GM12872 (cell line): ENCODE measurements at regions not wholly inside any gene's neighbourhood (a gene's known extent, or its start where the extent isn't known, plus 50 kb on each side); places are given as distances from the start of the nearest gene placed in this dataset.

Experiments used
- CTCF ChIP-seq: IDR thresholded peaks from 3 replicates; pipeline ENCODE4 v1.5.1; 2011; ENCODE audit warnings: low read depth, mild to moderate bottlenecking, low read length, moderate library complexity; ENCODE audit not compliant: insufficient read depth

GRCh38 chr13:67967031-67967430, 736.9 kb upstream of the PCDH9 start:
- TF ChIP-seq CTCF, result no peak

- TF ChIP-seq CTCF, result no peak
Observed at GRCh38 chr13:67966065-67966464, 735.9 kb upstream of the PCDH9 start.

- no peak for TF ChIP-seq CTCF
Observed at GRCh38 chr13:67964986-67965385, 734.9 kb upstream of the PCDH9 start.

- no peak for TF ChIP-seq CTCF
Observed at GRCh38 chr13:67964091-67964490, 734.0 kb upstream of the PCDH9 start.

- TF ChIP-seq CTCF, result no peak
Observed at GRCh38 chr13:67961331-67961730, 731.2 kb upstream of the PCDH9 start.

GRCh38 chr13:67951431-67951830, 721.3 kb upstream of the PCDH9 start:
- TF ChIP-seq CTCF, result no peak

GRCh38 chr13:67950603-67951002, 720.5 kb upstream of the PCDH9 start:
- no peak for TF ChIP-seq CTCF

- no peak for TF ChIP-seq CTCF
Observed at GRCh38 chr13:67946131-67946530, 716.0 kb upstream of the PCDH9 start.
